NCI-H2227 (cell line): ENCODE measurements at regions not wholly inside any gene's neighbourhood (a gene's known extent, or its start where the extent isn't known, plus 50 kb on each side); places are given as distances from the start of the nearest gene placed in this dataset.
A peak's percentile ranks its signal among the peaks of the same experiment; 100 is the strongest.

Source experiments
- DNase-seq: peaks from one replicate; lab custom pipeline; 2025; ENCODE audit not compliant: unreplicated experiment; lab: John Stamatoyannopoulos, UW

- no peak for DNase-seq
Measured at GRCh38 chr1:29548091-29548490, 311.8 kb downstream of the PTPRU start.

- DNase-seq, result no peak
Measured at GRCh38 chr1:29547300-29547699, 311.0 kb downstream of the PTPRU start.

DNA sequence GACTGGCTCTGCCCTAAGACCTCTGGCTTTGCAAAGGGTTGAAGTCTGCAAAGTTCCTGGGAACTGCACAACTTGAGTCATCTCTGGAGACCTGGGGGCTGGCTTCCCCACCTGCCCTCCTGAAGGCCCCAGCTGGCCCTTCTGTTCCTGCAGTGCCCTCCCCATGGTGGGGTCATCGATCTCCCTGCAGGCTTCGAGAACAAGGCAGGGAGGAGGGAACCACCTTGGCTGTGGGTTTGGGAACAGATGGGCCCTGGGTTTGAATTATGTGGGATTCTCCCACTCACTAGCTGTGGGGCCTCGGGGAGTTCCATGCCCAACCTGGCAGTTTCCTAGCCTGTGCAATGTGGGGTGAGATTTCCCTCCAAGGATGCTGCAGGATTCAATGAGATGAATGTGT, 310.2 kb downstream of the PTPRU start:
- DNase-seq, result no peak

GRCh38 chr1:29544406-29544805, 308.1 kb downstream of the PTPRU start:
- DNase-seq, result no peak

DNA sequence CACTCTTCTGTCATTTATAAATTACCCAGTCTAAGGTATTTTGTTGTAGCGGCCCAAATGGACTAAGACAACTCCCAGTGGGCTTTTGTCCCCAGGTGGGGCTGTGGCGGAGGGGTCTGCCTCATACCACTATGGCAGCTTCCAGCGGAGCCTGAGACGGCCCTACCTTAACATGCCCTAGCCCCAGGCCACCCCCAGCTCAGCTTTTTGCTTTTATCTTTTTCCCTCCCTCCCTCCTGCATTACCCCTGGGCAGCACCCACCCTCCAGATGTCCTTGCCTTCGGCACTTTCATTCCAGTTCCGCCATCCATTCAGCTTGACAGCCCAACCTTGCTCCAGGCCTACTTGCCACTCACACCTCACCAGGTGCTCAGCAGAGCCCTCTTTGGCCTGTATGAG, 307.3 kb downstream of the PTPRU start:
- no peak for DNase-seq

DNA sequence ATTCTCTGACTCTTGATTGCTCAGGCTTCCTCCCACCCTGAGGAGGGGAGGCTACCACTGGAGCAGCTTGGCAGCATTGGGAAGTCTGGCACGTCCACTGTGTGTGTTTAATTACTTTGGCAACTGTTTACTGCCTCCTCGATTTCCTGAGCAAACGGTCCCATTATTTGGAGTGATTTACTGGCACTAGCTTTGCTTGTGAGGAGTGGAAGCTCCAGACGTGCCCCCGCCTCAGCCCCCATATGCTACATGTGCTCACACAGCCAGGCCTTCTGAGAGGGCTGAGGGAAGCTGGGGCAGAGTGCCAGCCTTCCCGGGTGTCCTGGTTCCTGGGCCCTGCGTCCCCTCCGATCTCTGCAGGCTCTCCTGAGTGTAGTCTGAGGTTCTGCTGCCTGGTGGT, 306.2 kb downstream of the PTPRU start:
- DNase-seq, result no peak

- no peak for DNase-seq
Measured at GRCh38 chr1:29541631-29542030, 305.3 kb downstream of the PTPRU start.

- no peak for DNase-seq
Measured at GRCh38 chr1:29540801-29541357, 304.6 kb downstream of the PTPRU start.

DNA sequence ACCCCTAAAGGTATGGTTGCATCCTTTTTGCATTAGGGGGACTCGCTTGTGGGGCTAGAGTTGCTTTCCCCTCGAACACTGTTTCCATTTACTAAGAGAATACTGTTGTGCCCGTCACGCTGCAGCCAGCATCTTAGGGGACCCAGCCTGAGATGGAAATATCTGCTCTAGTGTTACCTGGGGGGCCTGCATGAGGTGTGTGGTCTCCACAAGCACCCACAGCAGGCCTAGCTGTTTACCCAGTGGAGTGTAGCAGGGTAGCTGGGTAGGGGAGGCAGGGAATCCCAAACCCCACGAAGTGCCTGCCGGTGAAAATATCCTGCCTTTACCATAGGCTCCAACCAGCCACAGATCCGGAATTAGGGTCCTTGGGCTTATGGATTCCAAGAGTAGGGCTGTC, 303.6 kb downstream of the PTPRU start:
- no peak for DNase-seq

DNA sequence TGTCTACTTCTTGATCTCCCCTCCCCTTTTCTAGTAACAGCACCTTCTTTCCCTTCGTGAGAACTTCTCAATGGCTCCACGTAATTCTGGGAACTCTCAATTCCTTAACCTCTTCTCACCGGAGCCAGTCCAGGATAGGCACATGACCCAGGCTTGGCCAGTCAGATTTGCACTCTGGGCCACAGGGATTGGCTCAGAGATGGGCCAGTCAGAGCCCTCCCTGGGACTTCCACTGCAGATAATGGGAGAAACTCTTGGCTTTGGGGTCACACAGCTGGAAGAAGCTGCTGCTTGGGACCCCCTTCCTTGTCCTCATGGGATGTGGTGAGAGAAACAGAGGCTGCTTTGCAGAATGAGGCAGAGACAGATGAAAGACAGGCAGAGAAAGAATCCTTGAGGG, 302.3 kb downstream of the PTPRU start:
- no peak for DNase-seq

DNA sequence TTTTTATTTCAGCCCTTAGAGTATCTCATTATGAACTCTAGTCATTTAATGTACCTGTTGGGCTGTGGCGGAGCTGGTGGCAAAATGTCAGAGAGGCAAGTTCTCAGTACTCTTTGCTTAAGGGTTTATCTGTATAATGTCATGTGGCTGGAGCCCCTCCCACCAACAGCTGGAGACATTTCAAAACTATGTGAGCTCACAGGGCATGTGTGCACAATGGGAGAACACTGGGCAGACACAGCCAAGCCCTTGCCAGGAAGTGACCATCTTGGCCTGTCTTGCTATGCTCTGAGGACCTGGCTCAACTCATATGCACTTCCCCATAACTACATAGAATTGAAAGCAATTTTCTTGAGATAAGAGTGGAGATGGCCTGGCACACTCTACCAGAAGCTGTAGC, 296.4 kb downstream of the PTPRU start:
- DNase-seq, result no peak

GRCh38 chr1:29532285-29532684, 296.0 kb downstream of the PTPRU start:
- no peak for DNase-seq

GRCh38 chr1:29531596-29531995, 295.3 kb downstream of the PTPRU start:
- DNase-seq, result no peak

GRCh38 chr1:29529677-29530278, 293.5 kb downstream of the PTPRU start:
- no peak for DNase-seq

- DNase-seq, result no peak
Measured at GRCh38 chr1:29527314-29528004, 291.1 kb downstream of the PTPRU start.

DNA sequence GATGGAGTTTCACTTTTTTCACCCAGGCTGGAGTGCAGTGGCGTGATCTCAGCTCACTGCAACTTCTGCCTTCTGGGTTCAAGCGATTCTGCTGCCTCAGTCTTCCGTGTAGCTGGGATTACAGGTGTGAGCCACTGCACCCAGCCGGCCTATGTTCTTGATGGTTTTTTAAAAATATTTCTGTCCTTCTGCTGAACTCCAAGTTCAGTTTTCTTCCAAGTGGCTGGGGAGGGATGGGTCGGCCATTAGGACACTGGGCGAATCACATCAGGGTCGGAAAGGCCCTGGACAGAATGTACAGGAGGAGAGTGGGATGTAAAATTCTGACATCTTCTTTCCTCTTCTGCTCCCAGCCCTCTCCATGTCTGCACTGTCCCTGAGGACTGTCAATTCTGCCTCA, 289.6 kb downstream of the PTPRU start:
- no peak for DNase-seq

GRCh38 chr1:29524285-29525065, 288.2 kb downstream of the PTPRU start:
- no peak for DNase-seq

DNA sequence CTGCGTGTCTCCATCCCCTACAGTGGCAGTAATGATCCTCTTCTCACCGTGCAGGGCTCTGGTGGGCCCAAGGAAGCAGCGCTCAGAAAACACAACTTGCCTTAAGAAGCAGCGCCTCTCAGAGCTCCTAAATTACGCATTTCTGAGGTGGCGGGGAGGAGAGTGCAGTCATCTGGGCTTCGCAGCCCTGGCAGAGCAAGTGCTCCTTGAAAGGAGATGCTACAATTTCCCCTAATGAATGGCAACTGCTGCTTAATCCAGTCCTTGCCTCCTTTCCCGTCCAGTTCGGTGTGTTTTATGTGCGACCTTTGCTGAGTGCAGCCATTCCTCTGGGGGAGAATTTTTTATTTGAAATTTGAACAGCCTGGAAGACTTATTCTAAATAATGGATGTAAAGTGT, 287.3 kb downstream of the PTPRU start:
- DNase-seq, result peak; percentile 43

GRCh38 chr1:29523136-29523535, 286.8 kb downstream of the PTPRU start:
- DNase-seq, result no peak

DNA sequence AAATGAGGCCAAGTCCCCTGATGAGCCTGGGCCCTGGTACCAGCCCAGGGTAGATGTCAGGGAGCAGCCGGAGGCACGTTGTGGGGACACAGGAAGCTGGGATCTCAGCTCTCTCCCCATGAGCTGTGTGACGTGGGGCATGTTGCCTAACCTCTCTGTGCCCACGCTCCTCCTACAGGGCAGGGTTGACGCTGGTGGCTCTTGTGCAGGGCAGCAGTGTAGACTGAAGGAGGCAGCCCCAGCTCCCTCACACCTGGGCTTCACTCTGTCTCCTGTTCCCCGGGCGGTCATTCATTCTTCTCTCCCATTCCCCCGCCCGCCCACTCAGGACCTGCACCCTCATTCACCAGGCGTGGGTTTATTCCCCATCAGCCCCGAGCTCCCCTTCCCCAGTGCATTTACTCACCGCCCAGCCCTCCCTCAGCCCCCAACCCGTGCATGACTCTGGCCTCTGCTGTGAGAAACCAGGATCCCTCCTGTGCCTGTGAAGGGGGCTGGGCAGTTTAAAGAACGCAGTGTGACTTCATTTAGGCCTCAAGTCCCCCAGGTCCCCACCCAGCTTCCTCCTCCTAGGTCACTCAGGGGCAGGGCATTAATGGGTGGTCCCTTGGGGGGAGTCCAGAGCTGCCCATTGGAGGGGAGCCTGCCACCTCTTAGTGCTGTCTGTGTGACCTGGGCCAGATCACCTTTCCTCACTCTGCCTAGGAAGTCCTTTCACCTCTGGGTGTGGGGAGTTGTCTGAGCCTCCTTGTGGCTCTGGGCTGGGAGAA, 285.7 kb downstream of the PTPRU start:
- DNase-seq, result no peak

GRCh38 chr1:29521438-29521715, 285.1 kb downstream of the PTPRU start:
- no peak for DNase-seq
